Cardiac septum (tissue), 1 donor: ENCODE measurements at regions not wholly inside any gene's neighbourhood (a gene's known extent, or its start where the extent isn't known, plus 50 kb on each side); places are given as distances from the start of the nearest gene placed in this dataset.
"Not testable (repeated sequence)": the region's sequence is repeated elsewhere in the genome, so short reads cannot be mapped to it uniquely, and the experiment has no call there.

Source experiments
- DNase-seq: peaks from one replicate; pipeline ENCODE4 v3.0.0-alpha.2; 2020; ENCODE audit warnings: low spot score
- intact Hi-C: fragments of 100-400 bp; cut with DNase I; formaldehyde crosslinking; loops from one replicate; pipeline ENCODE4 v1.14.0; 2022
- donor health status: DM: no; HTN: no; CAD: no.

GRCh38 chr6:112688487-112689165 is 341.5 kb downstream of the RFPL4B start:
- DNase-seq, intact Hi-C loops: not testable (repeated sequence)

DNA sequence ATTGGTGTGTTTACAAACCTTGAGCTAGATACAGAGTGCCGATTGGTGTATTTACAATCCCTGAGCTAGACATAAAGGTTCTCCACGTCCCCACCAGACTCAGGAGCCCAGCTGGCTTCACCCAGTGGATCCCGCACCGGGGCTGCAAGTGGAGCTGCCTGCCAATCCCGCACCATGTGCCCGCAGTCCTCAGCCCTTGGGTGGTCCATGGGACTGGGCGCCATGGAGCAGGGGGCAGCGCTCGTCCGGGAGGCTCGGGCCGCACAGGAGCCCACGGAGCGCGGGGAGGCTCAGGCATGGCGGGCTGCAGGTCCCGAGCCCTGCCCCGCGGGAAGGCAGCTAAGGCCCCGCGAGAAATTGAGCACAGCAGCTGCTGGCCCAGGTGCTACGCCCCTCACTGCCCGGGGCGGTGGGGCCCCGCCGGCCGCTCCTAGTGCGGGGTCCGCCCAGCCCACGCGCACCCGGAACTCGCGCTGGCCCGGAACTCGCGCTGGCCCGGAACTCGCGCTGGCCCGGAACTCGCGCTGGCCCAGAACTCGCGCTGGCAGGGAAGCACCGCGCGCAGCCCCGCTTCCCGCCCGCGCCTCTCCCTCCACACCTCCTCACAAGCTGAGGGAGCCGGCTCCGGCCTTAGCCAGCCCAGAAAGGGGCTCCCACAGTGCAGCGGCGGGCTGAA is 342.2 kb downstream of the RFPL4B start:
- DNase-seq, intact Hi-C loops: not testable (repeated sequence)

DNA sequence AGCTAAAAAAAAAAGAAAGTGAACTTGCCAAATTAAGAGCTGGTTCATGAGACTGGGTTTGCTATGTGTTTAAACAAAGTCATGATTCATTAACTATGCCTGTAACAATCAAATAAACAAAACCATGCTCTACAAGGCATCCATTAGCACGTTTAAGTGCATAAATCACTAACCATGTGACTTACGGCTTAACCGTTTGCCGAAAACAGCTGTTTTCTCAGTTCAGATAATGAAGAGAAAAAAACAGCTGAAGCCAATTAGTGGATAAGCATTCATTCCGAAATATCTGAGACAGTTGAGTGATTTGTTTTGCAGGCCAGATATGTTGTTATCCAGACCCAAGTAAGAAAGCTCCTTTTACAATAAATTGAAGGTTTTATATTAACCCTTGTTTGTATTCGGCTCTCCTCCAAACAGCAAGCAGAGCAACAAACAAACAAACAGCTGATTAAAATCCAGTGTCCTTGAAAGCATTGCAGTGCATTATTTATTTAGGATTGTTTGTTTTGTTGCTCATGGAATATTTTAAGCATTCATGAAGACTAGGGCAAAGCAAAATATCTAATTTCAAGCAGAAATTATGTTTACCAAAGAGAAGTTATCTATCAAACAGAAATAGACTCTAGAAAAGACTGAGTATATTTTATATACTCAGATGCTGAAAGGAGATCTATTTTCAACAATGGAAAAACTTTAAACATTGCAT is 343.5 kb downstream of the RFPL4B start:
- intact Hi-C loops = no loop called here
- DNase-seq = no peak

DNA sequence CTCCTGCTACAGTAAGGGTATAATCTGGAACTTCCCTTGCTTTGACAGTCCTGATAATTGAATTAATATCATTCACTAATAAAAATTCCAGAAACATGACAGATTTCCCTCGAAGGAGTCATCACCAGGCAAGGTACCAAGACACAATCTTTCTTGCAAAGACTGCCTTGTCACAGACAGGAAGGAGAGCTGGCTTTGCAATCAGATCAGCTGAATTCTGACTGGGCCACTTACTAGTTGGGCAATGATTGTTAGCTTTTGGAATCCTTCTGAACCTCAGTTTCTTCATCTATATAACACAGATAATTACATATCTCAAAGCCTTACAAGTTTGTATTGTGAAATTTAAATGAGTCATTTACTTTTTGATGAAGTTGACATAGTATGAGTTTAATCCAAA is 344.2 kb downstream of the RFPL4B start:
- intact Hi-C loops = no loop called here
- DNase-seq = no peak

GRCh38 chr6:112695001-112695400 is 347.9 kb downstream of the RFPL4B start:
- intact Hi-C loops = no loop called here
- DNase-seq = no peak

DNA sequence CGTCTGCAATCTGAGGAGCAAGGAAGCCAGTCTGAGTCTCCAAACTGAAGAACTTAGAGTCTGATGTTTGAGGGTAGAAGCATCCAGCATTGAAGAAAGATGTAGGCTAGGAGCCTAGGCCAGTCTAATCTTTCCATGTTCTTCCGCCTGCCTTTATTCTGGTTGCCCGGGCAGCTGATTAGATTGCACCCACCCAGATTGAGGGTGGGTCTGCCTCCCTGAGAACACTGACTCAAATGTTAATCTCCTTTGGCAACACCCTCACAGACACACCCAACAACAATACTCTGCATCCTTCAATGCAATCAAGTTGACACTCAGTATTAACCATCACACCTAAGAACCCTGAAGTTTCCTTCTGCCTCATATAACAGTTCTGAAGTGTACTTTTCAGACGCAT is 350.1 kb downstream of the RFPL4B start:
- intact Hi-C loops = no loop called here
- DNase-seq = no peak

GRCh38 chr6:112701201-112701600 is 354.1 kb downstream of the RFPL4B start:
- intact Hi-C loops = no loop called here
- DNase-seq = no peak

- DNase-seq = no peak
- intact Hi-C loops = no loop called here
Measured at GRCh38 chr6:112710710-112711109, 363.6 kb downstream of the RFPL4B start.

DNA sequence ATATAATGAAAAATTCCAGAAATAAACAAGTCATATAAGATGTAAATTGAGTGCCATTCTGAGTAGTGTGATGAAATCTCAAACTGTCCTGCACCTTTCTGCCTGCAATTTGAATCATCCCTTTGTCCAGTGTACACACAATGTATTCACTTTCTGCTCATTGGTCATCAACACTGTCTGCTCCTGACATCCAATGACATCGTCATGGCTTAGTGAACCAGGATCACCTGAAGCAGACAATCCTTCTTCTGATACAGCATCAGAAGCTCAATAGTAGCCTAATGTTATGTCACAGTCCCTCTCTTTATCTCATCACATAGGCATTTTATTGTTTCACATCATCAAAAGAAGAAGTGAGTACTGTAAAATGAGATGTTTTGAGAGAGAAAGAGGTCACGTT is 366.3 kb downstream of the RFPL4B start:
- DNase-seq = no peak
- intact Hi-C loops = no loop called here

DNA sequence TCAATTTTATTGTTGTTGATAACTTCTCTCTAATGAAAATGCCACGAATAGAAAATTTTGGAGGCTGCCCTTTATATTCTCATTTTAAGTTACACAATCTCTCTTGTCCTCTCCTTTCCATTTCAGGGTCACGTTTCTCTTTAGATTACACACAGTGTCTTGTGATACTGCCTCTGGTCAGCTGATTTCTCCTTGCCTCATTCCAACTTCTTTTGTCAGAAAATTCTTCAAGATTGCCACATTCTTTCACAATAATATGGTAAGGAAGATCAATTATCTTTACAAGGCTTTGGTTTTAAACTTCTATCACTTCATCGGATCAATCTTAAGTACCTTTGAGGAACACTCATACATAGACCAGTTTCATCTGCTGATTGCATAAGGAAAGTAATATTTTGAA is 370.3 kb downstream of the RFPL4B start:
- intact Hi-C loops = no loop called here
- DNase-seq = no peak

DNA sequence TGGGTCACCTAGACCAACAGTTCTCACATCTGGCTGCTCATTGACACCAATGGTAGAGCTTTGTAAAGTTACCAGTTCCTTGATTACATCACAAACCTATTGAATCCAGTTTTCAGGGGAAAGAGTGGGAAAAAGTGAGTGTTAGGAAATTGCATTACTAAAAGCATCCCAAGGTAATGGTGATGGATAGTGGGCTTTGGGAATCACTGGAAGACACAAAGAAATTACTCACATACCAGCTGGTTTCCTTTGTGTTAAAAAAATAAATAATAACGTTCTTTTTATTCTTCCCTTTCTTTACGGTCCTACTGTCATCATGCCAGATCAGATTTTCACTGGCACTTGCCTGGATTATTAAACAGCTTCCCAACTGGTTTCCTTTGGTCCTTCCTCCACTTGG is 370.7 kb downstream of the RFPL4B start:
- DNase-seq = no peak
- intact Hi-C loops = no loop called here

- intact Hi-C loops = no loop called here
- no peak for DNase-seq
Measured at GRCh38 chr6:112725541-112726085, 378.5 kb downstream of the RFPL4B start.

DNA sequence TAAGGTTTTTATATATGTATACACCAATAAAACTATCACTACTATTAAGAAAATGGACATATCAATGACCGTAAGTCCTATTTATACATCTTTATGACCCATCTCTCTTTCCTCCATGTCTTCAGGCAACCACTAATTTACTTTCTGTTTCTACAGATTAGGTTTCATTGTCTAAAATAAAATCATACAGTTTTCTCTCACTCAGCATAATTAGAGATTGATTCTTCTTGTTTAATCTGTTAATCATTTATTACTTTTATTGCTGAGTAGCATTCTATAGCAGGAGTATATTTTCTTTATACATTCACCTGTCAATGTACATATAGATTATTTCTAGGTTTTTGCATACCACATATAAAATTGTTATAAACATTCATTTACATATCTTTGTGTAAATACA is 388.0 kb downstream of the RFPL4B start:
- intact Hi-C loops = no loop called here
- DNase-seq = no peak

DNA sequence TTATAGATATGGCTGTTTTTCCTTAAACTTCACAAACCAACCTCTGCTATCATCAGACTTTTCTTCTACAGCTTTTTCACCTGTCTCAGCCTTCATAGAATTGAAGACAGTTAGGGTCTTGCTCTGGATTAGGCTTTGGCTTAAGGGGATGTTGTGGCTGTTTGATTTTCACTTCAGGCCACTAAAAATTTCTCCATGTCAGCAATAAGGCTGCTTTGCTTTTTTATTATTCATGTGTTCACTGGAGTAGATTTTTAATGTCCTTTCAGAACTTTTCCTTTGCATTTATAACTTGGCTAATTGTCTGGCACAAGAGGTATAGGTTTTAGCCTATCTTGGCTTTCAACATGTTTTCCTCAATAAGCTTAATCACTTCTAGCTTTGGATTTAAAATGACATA is 392.6 kb downstream of the RFPL4B start:
- DNase-seq = no peak
- intact Hi-C loops = no loop called here

GRCh38 chr6:112743323-112743722 is 396.2 kb downstream of the RFPL4B start:
- intact Hi-C loops = no loop called here
- no peak for DNase-seq

DNA sequence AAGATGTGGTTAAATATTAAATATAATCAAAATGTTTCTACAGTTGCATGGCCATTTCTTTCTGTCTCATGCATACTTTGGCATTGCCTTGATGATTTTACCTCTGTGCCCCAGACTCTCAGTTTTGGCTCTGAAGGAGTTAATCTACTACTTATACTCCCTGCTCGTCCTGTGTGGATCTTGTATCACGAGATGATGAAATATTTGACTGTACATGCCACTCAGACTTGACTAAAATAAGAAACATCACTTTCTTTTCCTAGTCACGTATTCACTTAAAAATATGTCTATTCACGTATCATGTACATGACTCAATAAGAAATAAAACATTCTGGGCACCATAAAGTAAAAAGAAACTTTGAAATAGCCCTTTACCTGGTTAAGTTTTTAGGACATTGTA is 397.7 kb downstream of the RFPL4B start:
- intact Hi-C loops = no loop called here

DNA sequence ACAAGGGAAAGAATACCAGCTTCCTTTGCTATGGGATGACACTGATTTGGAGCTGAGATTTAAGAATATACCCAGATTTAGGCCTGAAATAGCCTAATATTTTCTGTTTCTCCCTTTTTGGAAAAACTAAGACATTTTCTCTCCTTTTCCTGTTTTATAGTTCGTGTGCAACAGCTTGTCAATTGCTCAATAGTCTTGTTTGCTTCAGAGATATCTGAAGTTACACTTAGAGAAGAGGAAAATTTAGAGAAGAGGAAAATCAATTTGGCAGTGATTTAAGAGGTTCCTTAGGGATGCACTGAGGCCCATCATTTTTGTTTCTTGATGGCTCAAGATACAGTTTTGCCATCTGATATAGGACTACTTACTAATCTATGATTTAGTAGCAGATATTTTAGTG is 398.6 kb downstream of the RFPL4B start:
- no peak for DNase-seq
- intact Hi-C loops = no loop called here

More for the DNA sequence above, 397.7 kb downstream of the RFPL4B start:
- no peak for DNase-seq

DNA sequence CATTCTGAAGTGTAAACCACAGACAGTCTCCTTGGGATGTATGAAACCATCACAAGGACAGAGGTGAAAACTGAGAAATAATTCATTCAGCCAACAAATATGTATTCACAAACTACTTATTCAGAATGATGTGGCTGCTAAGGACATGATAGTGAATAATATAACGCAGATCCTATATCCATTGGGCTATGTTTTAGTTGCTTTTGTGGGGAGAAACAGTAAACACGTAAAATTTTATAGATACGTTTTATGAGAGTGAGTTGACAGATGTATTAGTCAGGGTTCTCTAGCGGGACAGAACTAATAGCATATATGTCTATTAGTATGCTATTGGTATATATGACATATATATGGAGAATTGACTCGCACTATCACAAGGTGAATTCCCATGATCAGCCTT is 402.5 kb downstream of the RFPL4B start:
- intact Hi-C loops = no loop called here
- DNase-seq = no peak

DNA sequence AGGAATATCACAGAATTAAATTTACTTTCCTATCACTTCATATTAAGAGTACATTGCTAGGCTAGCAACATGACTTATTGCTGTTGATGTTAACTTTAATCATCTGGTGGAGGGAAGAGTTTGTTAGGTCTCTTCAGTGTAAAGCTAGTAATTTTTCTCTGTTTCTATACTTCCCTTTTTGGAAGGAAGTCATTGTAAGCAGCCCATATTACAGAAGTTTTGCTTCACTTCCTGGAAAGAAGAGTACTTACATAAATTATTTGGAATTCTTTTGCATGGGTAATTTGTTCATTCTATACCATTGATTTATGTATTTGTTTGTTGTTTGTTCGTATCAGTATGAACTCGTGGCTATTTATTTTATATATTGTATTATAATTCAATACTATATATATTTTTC is 405.2 kb downstream of the RFPL4B start:
- intact Hi-C loops = no loop called here
- no peak for DNase-seq

DNA sequence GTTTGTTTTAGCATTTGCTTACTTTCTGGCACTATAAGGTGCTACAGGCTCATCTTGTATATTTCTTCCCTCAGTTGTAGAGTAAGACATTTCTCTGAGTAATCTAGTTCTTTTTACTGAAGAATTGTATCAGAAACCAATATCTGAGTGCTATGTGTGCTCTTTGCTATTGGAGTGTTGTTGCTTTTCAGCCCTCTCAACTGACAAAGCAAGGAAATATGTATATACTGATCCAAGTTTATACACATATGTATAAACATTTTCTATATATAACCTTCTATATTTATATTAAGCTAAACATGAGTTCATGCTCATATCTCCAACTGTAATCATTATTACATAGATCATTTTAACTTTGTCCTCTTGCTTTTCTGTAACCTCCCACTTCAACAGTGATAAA is 405.7 kb downstream of the RFPL4B start:
- no peak for DNase-seq
- intact Hi-C loops = no loop called here

DNA sequence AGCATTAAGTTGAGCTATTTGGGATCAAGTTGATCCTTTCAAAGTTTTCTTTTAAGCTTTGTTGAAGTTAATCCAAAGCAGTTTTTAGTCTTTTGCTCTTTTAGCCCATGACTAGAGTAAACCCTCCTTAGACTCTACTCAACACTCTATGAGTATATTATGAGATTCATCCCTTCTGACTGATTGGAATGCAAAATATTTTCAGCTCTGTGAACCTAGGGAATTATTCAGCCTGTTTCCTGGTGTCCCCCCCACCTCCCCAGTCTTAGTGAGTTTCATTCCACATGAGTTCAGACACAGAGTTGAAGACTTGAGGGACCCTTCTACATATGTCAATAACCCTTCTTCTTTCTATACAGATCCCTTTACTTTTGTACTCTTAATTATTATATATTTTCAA is 413.7 kb downstream of the RFPL4B start:
- no peak for DNase-seq
- intact Hi-C loops = no loop called here
